LNCAP (cell line): ENCODE measurements at regions not wholly inside any gene's neighbourhood (a gene's known extent, or its start where the extent isn't known, plus 50 kb on each side); places are given as distances from the start of the nearest gene placed in this dataset.

Experiments
- TF ChIP-seq, protein P1 (sequence below): fragments of 450-650 bp; IDR thresholded peaks from 2 replicates; pipeline ENCODE4 v1.5.1; 2017; ENCODE audit warnings: mild to moderate bottlenecking

DNA sequence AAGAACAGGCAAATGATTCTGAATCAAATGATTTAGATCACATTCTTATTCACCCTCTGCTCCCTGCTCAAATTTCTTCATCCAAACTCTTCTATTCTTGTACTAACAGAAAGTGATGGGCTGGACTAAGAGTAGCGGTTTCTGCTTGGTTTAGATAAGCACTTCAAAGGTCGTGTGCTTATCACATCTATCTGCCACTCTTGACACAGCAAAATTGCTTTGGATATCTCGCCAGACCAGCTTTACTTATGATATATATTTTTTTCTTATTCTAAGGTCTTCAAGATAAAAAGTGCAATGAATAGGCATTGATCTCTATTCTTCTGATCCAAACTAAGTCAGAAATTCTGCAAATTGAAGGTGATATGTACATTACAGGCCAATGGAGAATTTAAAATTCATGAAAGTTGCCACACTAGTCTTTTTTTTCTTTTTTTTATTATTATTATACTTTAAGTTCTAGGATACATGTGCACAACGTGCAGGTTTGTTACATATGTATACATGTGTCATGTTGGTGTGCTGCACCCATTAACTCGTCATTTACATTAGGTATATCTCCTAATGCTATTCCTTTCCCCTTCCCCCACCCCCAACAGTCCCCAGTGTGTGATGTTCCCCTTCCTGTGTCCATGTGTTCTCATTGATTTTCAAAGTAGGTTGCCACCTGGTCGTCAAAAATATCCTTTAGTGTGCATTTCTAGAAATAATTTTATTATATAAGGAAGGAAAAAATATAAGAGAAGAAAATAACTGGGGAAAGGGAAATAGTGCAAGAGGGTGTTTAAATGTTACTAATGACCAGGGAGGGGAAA lies 1941.0 kb upstream of the RAG2 start:
- TF ChIP-seq, protein P1, sequence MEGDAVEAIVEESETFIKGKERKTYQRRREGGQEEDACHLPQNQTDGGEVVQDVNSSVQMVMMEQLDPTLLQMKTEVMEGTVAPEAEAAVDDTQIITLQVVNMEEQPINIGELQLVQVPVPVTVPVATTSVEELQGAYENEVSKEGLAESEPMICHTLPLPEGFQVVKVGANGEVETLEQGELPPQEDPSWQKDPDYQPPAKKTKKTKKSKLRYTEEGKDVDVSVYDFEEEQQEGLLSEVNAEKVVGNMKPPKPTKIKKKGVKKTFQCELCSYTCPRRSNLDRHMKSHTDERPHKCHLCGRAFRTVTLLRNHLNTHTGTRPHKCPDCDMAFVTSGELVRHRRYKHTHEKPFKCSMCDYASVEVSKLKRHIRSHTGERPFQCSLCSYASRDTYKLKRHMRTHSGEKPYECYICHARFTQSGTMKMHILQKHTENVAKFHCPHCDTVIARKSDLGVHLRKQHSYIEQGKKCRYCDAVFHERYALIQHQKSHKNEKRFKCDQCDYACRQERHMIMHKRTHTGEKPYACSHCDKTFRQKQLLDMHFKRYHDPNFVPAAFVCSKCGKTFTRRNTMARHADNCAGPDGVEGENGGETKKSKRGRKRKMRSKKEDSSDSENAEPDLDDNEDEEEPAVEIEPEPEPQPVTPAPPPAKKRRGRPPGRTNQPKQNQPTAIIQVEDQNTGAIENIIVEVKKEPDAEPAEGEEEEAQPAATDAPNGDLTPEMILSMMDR, result no peak

DNA sequence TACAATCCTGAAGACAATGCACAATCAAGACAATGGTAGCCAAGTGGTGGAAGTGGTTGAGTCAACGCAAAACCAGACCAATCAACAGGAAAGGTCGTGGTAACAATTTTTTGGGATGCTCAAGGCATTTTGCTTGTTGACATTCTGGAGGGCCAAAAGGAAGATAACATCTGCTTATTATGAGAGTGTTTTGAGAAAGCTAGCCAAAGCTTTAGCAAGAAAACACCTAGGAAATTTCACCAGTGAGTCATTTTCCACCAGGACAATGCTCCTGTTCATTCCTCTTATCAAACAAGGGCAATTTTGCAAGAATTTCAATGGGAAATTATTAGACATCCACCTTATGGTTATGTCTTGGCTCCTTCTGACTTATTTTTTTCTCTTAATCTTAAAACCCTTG lies 1932.2 kb upstream of the RAG2 start:
- TF ChIP-seq, protein P1, result no peak

- TF ChIP-seq, protein P1, result no peak
Measured at GRCh38 chr11:38524945-38525344, 1926.9 kb upstream of the RAG2 start.

DNA sequence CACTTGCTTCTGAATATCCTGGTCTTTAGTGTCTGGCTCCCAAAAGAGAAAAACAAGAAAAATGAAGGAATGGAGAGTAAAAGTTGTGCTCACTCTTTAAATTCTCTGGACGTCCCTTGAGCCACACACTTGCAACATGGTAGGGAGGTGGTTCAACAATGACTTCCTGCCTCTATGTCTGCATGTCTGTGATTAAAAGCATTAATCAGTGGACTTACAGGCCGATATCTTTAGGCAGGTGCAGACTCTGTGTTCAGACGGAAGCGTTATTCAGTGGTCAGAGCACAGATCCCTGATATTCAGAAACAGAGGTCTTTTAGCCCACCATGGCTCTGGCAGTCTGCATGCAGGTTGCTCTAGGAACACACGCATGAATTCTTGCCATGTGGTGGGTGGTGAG lies 1920.0 kb upstream of the RAG2 start:
- TF ChIP-seq, protein P1, result no peak

DNA sequence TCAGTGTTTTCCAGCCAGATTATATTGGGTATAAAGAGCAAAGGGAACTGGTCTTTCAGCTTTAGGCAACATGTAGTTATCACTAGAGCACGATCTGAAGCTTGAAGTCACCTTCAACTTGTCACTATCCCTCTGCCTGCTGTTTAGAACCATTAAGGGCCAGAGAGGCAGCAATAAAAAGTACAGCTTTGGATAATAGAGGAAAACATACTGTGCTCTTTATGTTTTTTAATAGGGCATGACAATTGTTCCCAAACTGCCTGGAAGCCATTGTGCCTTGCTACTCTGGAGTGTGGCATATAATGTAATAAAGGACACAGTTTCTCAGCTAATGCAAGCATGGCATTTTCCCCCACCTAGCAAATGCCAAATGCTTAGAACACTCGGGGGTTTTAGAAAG lies 1912.0 kb upstream of the RAG2 start:
- TF ChIP-seq, protein P1, result no peak

DNA sequence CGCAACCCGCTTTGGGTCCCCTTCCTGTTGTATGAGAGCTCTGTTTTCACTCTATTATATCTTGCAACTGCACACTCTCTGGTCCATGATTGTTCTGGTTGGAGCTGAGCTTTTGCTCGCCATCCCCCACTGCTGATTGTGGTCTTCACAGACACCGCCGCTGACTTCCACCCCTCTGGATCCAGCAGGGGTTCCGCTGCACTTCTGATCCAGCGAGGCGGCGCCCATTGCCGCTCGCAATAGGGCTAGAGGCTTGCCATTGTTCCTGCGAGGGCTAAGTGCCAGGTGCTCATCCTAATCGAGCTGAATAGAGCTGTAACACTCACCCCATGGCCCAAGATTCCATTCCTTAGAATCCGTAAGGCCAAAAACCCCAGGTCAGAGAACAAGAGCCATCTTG lies 1905.8 kb upstream of the RAG2 start:
- TF ChIP-seq, protein P1, result no peak

- TF ChIP-seq, protein P1, result no peak
Measured at GRCh38 chr11:38498721-38499120, 1900.7 kb upstream of the RAG2 start.

DNA sequence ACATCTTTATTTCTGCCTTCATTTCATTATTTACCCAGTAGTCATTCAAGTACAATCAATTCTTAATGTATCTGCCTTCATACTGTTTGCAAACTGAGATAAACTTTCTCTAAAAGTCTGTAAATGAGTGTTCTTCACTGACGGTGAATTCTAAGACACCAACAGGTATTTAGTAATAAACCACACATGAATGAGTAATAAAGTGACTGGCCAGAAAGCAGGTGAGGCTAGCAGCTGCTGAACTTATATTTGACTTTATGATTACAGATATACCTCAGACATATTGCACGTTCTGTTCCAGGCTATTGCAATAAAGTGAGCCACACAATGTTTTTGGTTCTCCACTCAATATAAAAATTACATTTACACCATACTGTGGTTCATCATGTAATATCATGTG lies 1894.0 kb upstream of the RAG2 start:
- TF ChIP-seq, protein P1, result no peak
